ENCODE measurements at regions not wholly inside any gene's neighbourhood (a gene's known extent, or its start where the extent isn't known, plus 50 kb on each side); places are given as distances from the start of the nearest gene placed in this dataset.
A peak's percentile ranks its signal among the peaks of the same experiment; 100 is the strongest.

DNA sequence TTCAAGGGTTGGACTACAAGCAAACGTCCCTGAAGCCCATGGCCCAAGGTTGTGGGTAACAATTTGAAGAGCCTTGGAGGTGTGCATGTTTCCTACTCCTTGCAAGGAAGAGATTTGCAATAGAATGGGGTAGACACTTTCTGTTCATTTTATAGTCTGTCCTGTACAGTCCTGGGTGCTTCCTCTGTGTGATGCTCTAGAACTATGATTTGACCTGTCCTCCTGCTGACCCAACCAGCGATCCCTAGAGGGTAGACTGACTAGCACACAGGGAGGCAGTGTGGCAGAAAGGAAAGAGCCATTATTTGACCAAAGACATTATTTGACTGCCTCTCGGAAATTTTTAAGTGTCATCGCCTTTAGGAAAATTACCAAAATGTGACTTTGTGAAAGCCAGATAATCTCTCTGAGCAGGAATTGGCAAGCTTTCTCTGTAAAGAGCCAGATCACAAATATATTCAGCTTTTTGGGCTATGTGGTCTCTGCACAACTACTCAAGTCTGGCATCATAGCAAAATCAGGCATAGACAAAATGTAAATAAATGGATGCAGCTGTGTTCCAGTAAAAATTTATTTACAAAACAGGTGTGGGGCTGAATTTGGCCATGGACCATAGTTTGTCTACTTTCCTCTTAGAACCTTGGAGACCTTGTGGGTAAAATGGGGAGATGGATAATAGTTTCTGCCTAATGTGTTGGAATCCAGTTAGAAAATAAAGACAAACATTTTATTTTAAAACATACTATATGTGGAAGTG lies 106.8 kb downstream of the DMRT2 start (continued):
- TF ChIP-seq, protein P1, sequence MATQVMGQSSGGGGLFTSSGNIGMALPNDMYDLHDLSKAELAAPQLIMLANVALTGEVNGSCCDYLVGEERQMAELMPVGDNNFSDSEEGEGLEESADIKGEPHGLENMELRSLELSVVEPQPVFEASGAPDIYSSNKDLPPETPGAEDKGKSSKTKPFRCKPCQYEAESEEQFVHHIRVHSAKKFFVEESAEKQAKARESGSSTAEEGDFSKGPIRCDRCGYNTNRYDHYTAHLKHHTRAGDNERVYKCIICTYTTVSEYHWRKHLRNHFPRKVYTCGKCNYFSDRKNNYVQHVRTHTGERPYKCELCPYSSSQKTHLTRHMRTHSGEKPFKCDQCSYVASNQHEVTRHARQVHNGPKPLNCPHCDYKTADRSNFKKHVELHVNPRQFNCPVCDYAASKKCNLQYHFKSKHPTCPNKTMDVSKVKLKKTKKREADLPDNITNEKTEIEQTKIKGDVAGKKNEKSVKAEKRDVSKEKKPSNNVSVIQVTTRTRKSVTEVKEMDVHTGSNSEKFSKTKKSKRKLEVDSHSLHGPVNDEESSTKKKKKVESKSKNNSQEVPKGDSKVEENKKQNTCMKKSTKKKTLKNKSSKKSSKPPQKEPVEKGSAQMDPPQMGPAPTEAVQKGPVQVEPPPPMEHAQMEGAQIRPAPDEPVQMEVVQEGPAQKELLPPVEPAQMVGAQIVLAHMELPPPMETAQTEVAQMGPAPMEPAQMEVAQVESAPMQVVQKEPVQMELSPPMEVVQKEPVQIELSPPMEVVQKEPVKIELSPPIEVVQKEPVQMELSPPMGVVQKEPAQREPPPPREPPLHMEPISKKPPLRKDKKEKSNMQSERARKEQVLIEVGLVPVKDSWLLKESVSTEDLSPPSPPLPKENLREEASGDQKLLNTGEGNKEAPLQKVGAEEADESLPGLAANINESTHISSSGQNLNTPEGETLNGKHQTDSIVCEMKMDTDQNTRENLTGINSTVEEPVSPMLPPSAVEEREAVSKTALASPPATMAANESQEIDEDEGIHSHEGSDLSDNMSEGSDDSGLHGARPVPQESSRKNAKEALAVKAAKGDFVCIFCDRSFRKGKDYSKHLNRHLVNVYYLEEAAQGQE (IDR thresholded peaks at IDR 0.05; ENCODE audit: unreplicated experiment), result no peak

DNA sequence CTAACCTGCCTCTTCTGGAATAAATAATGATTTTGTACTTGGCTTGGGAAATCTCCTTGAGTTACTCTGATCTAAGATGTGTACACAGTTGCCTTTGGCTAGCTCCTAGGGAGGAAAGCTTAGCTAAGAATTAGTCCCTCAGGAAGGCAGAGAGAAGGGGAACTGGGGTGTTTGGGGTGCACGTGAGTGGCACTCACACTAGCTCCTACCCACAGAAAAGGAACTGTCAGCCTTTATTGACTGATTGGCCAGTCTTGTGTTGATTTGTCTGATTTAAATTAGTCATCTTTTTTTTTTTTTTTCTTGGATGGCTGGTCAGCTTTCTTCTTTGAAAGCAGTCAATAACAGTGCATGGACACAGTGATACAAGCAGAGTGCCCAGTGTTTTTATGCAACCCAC lies 107.7 kb downstream of the DMRT2 start:
- H4K20me1 ChIP-seq (replicated peaks; ENCODE audit: insufficient read depth), result no peaks in the 10 kb centered on the region
- TF ChIP-seq POLR2AphosphoS5 (IDR thresholded peaks at IDR 0.05; ENCODE audit: low read depth) (no peak), STAT1 (IDR thresholded peaks at IDR 0.05; ENCODE audit: unreplicated experiment) (no peak), JUNB (IDR thresholded peaks at IDR 0.05; ENCODE audit: unreplicated experiment) (no peak)
- H3K4me3 Mint-ChIP-seq, result no peak overlapping the region
- no peaks in the 10 kb centered on the region for H3K79me2 ChIP-seq (replicated peaks; ENCODE audit: insufficient read depth)
- H3K36me3 Mint-ChIP-seq (ENCODE audit: low read depth), result no peaks in the 10 kb centered on the region
- no peak overlapping the region for H3K4me3 ChIP-seq
- no peaks in the 10 kb centered on the region for H3K4me1 Mint-ChIP-seq
- no peaks in the 10 kb centered on the region; the same call in 1 of the 2 replicates for H3K9me2 ChIP-seq (ENCODE audit: insufficient read depth)
- H3K27ac ChIP-seq (ENCODE audit: low read depth), result no peak overlapping the region
- H3K27ac Mint-ChIP-seq, result no peak overlapping the region
- no peaks in the 10 kb centered on the region for H3K4me1 ChIP-seq (ENCODE audit: insufficient read depth)
- no peak for DNase-seq (ENCODE audit: low spot score)
- H3F3A ChIP-seq (replicated peaks; ENCODE audit: low read depth), result no peaks in the 10 kb centered on the region
- H3K4me2 ChIP-seq, result no peak overlapping the region
- no peak for ATAC-seq
- no peaks in the 10 kb centered on the region for H3K27me3 ChIP-seq (ENCODE audit: insufficient read depth)
- H3K27me3 Mint-ChIP-seq (ENCODE audit: insufficient read depth, low read depth, poor library complexity), result peaks cover 2% of the 10 kb centered on the region
- H3K36me3 ChIP-seq (ENCODE audit: insufficient read depth), result no peaks in the 10 kb centered on the region
- no peaks in the 10 kb centered on the region for H3K9me3 Mint-ChIP-seq
- peak overlapping the region; percentile 52; the same call in 1 of the 2 replicates for H2AFZ ChIP-seq

DNA sequence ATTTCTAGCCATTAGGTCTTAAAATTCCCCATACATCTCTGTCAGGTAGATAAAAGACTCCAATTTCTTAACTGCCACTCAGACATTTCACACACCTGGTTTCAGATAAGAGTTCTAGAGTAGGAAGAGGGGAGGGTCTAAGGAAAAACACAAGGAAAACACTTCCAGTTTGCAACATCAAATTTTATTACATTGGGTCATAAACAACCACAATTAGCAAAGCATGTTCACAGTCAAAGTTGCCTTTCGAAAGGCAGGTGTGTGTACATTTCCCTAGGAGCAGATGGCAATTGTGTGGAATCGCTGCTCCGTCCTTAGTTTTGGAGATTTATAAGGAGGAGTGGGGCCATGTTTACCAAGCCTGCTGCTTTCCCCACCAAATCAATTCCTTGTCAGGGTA lies 120.8 kb downstream of the DMRT2 start:
- Histone ChIP-seq H3K36me3 (ENCODE audit: insufficient read depth) (no peaks in the 10 kb centered on the region), H3F3A (replicated peaks; ENCODE audit: low read depth) (no peaks in the 10 kb centered on the region), H3K4me1 (ENCODE audit: insufficient read depth) (no peaks in the 10 kb centered on the region), H3K27me3 (ENCODE audit: insufficient read depth) (no peaks in the 10 kb centered on the region), H3K27ac (ENCODE audit: low read depth) (no peak overlapping the region), H4K20me1 (replicated peaks; ENCODE audit: insufficient read depth) (0 out of 2 replicates have a peak, but pooled peaks cover 2% of the 10 kb centered on the region), H2AFZ (no peak overlapping the region), H3K79me2 (replicated peaks; ENCODE audit: insufficient read depth) (no peaks in the 10 kb centered on the region), H3K9me2 (ENCODE audit: insufficient read depth) (0 out of 2 replicates have a peak, but pooled peaks cover 2% of the 10 kb centered on the region), H3K4me2 (no peak overlapping the region), H3K4me3 (no peak overlapping the region)
- peaks cover 2% of the 10 kb centered on the region for H3K27me3 Mint-ChIP-seq (ENCODE audit: insufficient read depth, low read depth, poor library complexity)
- H3K4me3 Mint-ChIP-seq, result no peak overlapping the region
- no peaks in the 10 kb centered on the region for H3K9me3 Mint-ChIP-seq
- DNase-seq (ENCODE audit: low spot score) (no peak), ATAC-seq (no peak)
- no peaks in the 10 kb centered on the region for H3K36me3 Mint-ChIP-seq (ENCODE audit: low read depth)
- peaks cover 4% of the 10 kb centered on the region; the same call in 1 of the 3 replicates for H3K4me1 Mint-ChIP-seq
- no peak overlapping the region for H3K27ac Mint-ChIP-seq
- TF ChIP-seq CREB1 (CRISPR knock-in tag; IDR thresholded peaks at IDR 0.05; ENCODE audit: low read depth) (no peak), NANOG (IDR thresholded peaks at IDR 0.05; ENCODE audit: borderline replicate concordance) (no peak), STAT1 (IDR thresholded peaks at IDR 0.05; ENCODE audit: unreplicated experiment) (no peak), ZNF331 (CRISPR knock-in tag; IDR thresholded peaks at IDR 0.05; ENCODE audit: low read depth) (no peak)

All from GM23338 (cell line).